ENCODE measurements at regions not wholly inside any gene's neighbourhood (a gene's known extent, or its start where the extent isn't known, plus 50 kb on each side); places are given as distances from the start of the nearest gene placed in this dataset.

DNA sequence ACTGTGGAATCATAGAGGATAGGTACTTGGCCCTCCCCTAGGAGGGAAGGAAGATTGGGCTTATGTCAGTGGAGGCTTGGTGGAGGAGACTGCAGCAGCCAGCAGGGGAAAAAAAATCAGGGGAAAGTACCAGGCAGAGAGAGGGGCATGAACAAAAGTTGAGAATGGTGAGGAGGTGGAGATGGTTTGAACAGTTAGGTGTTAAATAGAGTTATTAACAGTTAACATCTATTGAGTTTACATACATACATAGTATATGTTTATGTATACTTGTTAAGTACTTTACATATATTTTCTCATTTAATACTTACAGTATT lies 136.5 kb upstream of the HNRNPU start:
- TF ChIP-seq, protein P1, sequence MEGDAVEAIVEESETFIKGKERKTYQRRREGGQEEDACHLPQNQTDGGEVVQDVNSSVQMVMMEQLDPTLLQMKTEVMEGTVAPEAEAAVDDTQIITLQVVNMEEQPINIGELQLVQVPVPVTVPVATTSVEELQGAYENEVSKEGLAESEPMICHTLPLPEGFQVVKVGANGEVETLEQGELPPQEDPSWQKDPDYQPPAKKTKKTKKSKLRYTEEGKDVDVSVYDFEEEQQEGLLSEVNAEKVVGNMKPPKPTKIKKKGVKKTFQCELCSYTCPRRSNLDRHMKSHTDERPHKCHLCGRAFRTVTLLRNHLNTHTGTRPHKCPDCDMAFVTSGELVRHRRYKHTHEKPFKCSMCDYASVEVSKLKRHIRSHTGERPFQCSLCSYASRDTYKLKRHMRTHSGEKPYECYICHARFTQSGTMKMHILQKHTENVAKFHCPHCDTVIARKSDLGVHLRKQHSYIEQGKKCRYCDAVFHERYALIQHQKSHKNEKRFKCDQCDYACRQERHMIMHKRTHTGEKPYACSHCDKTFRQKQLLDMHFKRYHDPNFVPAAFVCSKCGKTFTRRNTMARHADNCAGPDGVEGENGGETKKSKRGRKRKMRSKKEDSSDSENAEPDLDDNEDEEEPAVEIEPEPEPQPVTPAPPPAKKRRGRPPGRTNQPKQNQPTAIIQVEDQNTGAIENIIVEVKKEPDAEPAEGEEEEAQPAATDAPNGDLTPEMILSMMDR (IDR thresholded peaks at IDR 0.05) = no peak
- no peak for TF ChIP-seq EZH2 (IDR thresholded peaks at IDR 0.05)
